GM21528 (cell line): ENCODE measurements at regions not wholly inside any gene's neighbourhood (a gene's known extent, or its start where the extent isn't known, plus 50 kb on each side); places are given as distances from the start of the nearest gene placed in this dataset.

ENCODE experiments used
- ATAC-seq: cut with Tn5 transposase; IDR thresholded peaks from one replicate; pipeline ENCODE4 v1.9.1; 2021; ENCODE audit warnings: mild to moderate bottlenecking, moderate library complexity; ENCODE audit not compliant: unreplicated experiment, low FRiP score

- no peak for ATAC-seq
Observed at GRCh38 chr11:108994887-108995286, 330.0 kb downstream of the DDX10 start.

GRCh38 chr11:108997826-108998225 lies 333.0 kb downstream of the DDX10 start:
- no peak for ATAC-seq

GRCh38 chr11:109000531-109000930 lies 335.7 kb downstream of the DDX10 start:
- no peak for ATAC-seq

GRCh38 chr11:109001585-109001984 lies 336.7 kb downstream of the DDX10 start:
- ATAC-seq = no peak

GRCh38 chr11:109012991-109013390 lies 348.1 kb downstream of the DDX10 start:
- no peak for ATAC-seq

- no peak for ATAC-seq
Observed at GRCh38 chr11:109015283-109015682, 350.4 kb downstream of the DDX10 start.

GRCh38 chr11:109016724-109017123 lies 351.9 kb downstream of the DDX10 start:
- no peak for ATAC-seq

- no peak for ATAC-seq
Observed at GRCh38 chr11:109017489-109017888, 352.6 kb downstream of the DDX10 start.

- no peak for ATAC-seq
Observed at GRCh38 chr11:109018639-109019038, 353.8 kb downstream of the DDX10 start.

- ATAC-seq = no peak
Observed at GRCh38 chr11:109019342-109019936, 354.6 kb downstream of the DDX10 start.

GRCh38 chr11:109023036-109023435 lies 358.2 kb downstream of the DDX10 start:
- ATAC-seq = no peak

GRCh38 chr11:109026891-109027489 lies 362.1 kb downstream of the DDX10 start:
- no peak for ATAC-seq

GRCh38 chr11:109027851-109028250 lies 363.0 kb downstream of the DDX10 start:
- ATAC-seq = no peak

- ATAC-seq = no peak
Observed at GRCh38 chr11:109029927-109030326, 365.1 kb downstream of the DDX10 start.

- ATAC-seq = no peak
Observed at GRCh38 chr11:109033627-109034338, 368.9 kb downstream of the DDX10 start.

- ATAC-seq = no peak
Observed at GRCh38 chr11:109034339-109034696, 369.4 kb downstream of the DDX10 start.

GRCh38 chr11:109035284-109035683 lies 370.4 kb downstream of the DDX10 start:
- ATAC-seq = no peak

- no peak for ATAC-seq
Observed at GRCh38 chr11:109036011-109036410, 371.1 kb downstream of the DDX10 start.

GRCh38 chr11:109037856-109038780 lies 373.2 kb downstream of the DDX10 start:
- ATAC-seq = no peak

GRCh38 chr11:109039611-109040010 lies 374.7 kb downstream of the DDX10 start:
- no peak for ATAC-seq

- ATAC-seq = no peak
Observed at GRCh38 chr11:109040303-109040702, 375.4 kb downstream of the DDX10 start.
